HCT116 (cell line): ENCODE measurements at regions not wholly inside any gene's neighbourhood (a gene's known extent, or its start where the extent isn't known, plus 50 kb on each side); places are given as distances from the start of the nearest gene placed in this dataset.

Experiments used
- ATAC-seq: fragments of 200-7000 bp; cut with Tn5 transposase; 2 replicates; pipeline ENCODE4 v1.9.1; 2020; ENCODE audit warnings: mild to moderate bottlenecking, moderate library complexity
- BruUV-seq: library from RNA; stranded (reverse); fragments of 400-500 nt; replicated peaks from 2 replicates; lab custom pipeline; 2021; lab: Mats Ljungman, UMichigan
- CTCF ChIA-PET: fragments of 300-600 bp; sonication (Branson Sonifier 250); formaldehyde crosslinking; loops from one replicate; lab custom pipeline; 2021; ENCODE audit warnings: antibody characterized with exemption; lab: Charles Lee
- POLR2A ChIA-PET: fragments of 300-600, 350-600 bp; sonication (Branson Sonifier 250); formaldehyde crosslinking; loops from one replicate; lab custom pipeline; 2021; ENCODE audit warnings: antibody characterized with exemption; lab: Charles Lee
- RAD21 ChIA-PET, 2 experiments: fragments of 300-600 bp; sonication (Branson Sonifier 250); formaldehyde crosslinking; loops; one replicate each; lab custom pipeline; 2023; ENCODE audit warnings: low total read pairs in 2 of 2; ENCODE audit not compliant: uncharacterized antibody in 2 of 2, unreplicated experiment in 2 of 2, low non-redundant PET in 1 of 2; lab: Charles Lee
- DNase-seq: peaks from one replicate; pipeline ENCODE4 v3.0.0-alpha.2; 2010; ENCODE audit warnings: low read depth, low spot score
- H2AFZ ChIP-seq: fragments of 200-600 bp; shearing (Covaris generic), sonication (generic); 2 replicates; pipeline ENCODE4 v1.6.1; 2017; ENCODE audit warnings: low read depth, mixed run types, mixed read lengths, antibody characterized with exemption, low read length; ENCODE audit not compliant: poor library complexity, severe bottlenecking
- H3K27ac ChIP-seq: 2 replicates; pipeline ENCODE4 v1.5.1; 2012; ENCODE audit warnings: low read depth, low read length
- H3K27me3 ChIP-seq: fragments of 200-600 bp; sonication (generic); 2 replicates; pipeline ENCODE4 v1.6.1; 2016; ENCODE audit warnings: mixed run types, low read length, mixed read lengths; ENCODE audit not compliant: insufficient read depth
- H3K36me3 ChIP-seq, 2 experiments: fragments of 200-500 bp in 1 of 2; fragments of 200-600 bp in 1 of 2; sonication (Bioruptor generic) in 1 of 2; sonication (generic) in 1 of 2; 2 replicates each; pipeline versions ENCODE4 v1.5.1 to v1.6.1; 2014 to 2016; ENCODE audit warnings: low read length in 2 of 2, inconsistent platforms in 1 of 2, mixed read lengths in 1 of 2, mixed run types in 1 of 2; ENCODE audit not compliant: insufficient read depth in 2 of 2, control insufficient read depth in 1 of 2
- H3K4me1 ChIP-seq, 2 experiments: fragments of 200-600 bp in 1 of 2; sonication (generic) in 1 of 2; 2 replicates each; pipeline versions ENCODE4 v1.5.1 to v1.6.1; 2012 to 2017; ENCODE audit warnings: low read length in 2 of 2, inconsistent platforms in 1 of 2, mild to moderate bottlenecking in 1 of 2, mixed read lengths in 1 of 2, mixed run types in 1 of 2, moderate library complexity in 1 of 2; ENCODE audit not compliant: insufficient read depth in 2 of 2, control insufficient read depth in 1 of 2
- H3K4me2 ChIP-seq: fragments of 200-600 bp; sonication (generic); 2 replicates; pipeline ENCODE4 v1.6.1; 2017; ENCODE audit warnings: mixed run types, low read length, mixed read lengths
- H3K4me3 ChIP-seq, 2 experiments: fragments of 200-600 bp in 1 of 2; sonication (generic) in 1 of 2; replicated peaks in 1 of 2; 2 replicates each; pipeline ENCODE4 v1.5.1; 2011 to 2016; ENCODE audit warnings: low read length in 2 of 2, control low read depth in 1 of 2, low read depth in 1 of 2, mild to moderate bottlenecking in 1 of 2, mixed read lengths in 1 of 2, mixed run types in 1 of 2
- H3K79me2 ChIP-seq: fragments of 200-600 bp; sonication (generic); 2 replicates; pipeline ENCODE4 v1.6.1; 2017; ENCODE audit warnings: mild to moderate bottlenecking, mixed run types, low read length, moderate library complexity, mixed read lengths; ENCODE audit not compliant: insufficient read depth
- H3K9ac ChIP-seq: fragments of 200-600 bp; sonication (generic); 2 replicates; pipeline ENCODE4 v1.6.1; 2016; ENCODE audit warnings: low read length, mixed read lengths
- H3K9me2 ChIP-seq: fragments of 200-600 bp; sonication (generic), shearing (Covaris generic); 2 replicates; pipeline ENCODE4 v1.6.1; 2017; ENCODE audit warnings: mixed run types, mild to moderate bottlenecking, moderate library complexity; ENCODE audit not compliant: insufficient read depth
- H3K9me3 ChIP-seq, 2 experiments: fragments of 200-500 bp in 1 of 2; fragments of 200-600 bp in 1 of 2; sonication (Bioruptor generic) in 1 of 2; sonication (generic) in 1 of 2; 2 replicates each; pipeline ENCODE4 v1.6.1; 2014 to 2017; ENCODE audit warnings: low read length in 2 of 2, mixed read lengths in 2 of 2, inconsistent platforms in 1 of 2, low read depth in 1 of 2, mild to moderate bottlenecking in 1 of 2, mixed run types in 1 of 2, moderate library complexity in 1 of 2; ENCODE audit not compliant: control insufficient read depth in 1 of 2, insufficient read depth in 1 of 2
- H4K20me1 ChIP-seq: fragments of 200-600 bp; sonication (generic), shearing (Covaris generic); 2 replicates; pipeline ENCODE4 v1.6.1; 2017; ENCODE audit warnings: mixed run types, mild to moderate bottlenecking, moderate library complexity; ENCODE audit not compliant: insufficient read depth
- ATF3 ChIP-seq: IDR thresholded peaks from 2 replicates; pipeline ENCODE4 v1.6.1; 2012
- CBX3 ChIP-seq: IDR thresholded peaks from 2 replicates; pipeline ENCODE4 v1.6.1; 2012; ENCODE audit warnings: low read depth
- CEBPB ChIP-seq: IDR thresholded peaks from 2 replicates; pipeline ENCODE4 v1.6.1; 2012; ENCODE audit warnings: low read depth
- EGR1 ChIP-seq: IDR thresholded peaks from 2 replicates; pipeline ENCODE4 v1.6.1; 2012; ENCODE audit warnings: low read depth
- ELF1 ChIP-seq: IDR thresholded peaks from 2 replicates; pipeline ENCODE4 v1.6.1; 2012; ENCODE audit warnings: low read depth, borderline replicate concordance
- EZH2phosphoT487 ChIP-seq: fragments of 200-600 bp; IDR thresholded peaks from 2 replicates; pipeline ENCODE4 v1.6.1; 2018; ENCODE audit warnings: antibody characterized with exemption, borderline replicate concordance
- FOSL1 ChIP-seq: IDR thresholded peaks from 2 replicates; pipeline ENCODE4 v1.6.1; 2012; ENCODE audit warnings: low read depth
- JUND ChIP-seq: IDR thresholded peaks from 2 replicates; pipeline ENCODE4 v1.6.1; 2012
- POLR2A ChIP-seq: IDR thresholded peaks from 2 replicates; pipeline ENCODE4 v1.7.0; 2011; ENCODE audit warnings: borderline replicate concordance; ENCODE audit not compliant: insufficient read depth, insufficient read length; ENCODE audit errors: extremely low read depth
- RAD21 ChIP-seq: IDR thresholded peaks from 2 replicates; pipeline ENCODE4 v1.6.1; 2012; ENCODE audit warnings: low read depth, mild to moderate bottlenecking
- SIN3A ChIP-seq: IDR thresholded peaks from 2 replicates; pipeline ENCODE4 v1.6.1; 2012; ENCODE audit warnings: low read depth
- SP1 ChIP-seq: IDR thresholded peaks from 2 replicates; pipeline ENCODE4 v1.6.1; 2012; ENCODE audit warnings: low read depth
- YY1 ChIP-seq: IDR thresholded peaks from 2 replicates; pipeline ENCODE4 v1.6.1; 2011; ENCODE audit warnings: low read length, low read depth, moderate library complexity, mild to moderate bottlenecking; ENCODE audit not compliant: insufficient replicate concordance; ENCODE audit errors: extremely low read depth
- ZFX ChIP-seq: fragments of 450-650 bp; IDR thresholded peaks from 2 replicates; pipeline ENCODE4 v1.6.1; 2017
- ZNF274 ChIP-seq: fragments of 200-500 bp; sonication (Bioruptor generic); IDR thresholded peaks from 2 replicates; pipeline ENCODE4 v1.6.1; 2014; ENCODE audit warnings: mild to moderate bottlenecking, low read depth, low read length, inconsistent platforms
- intact Hi-C: fragments of 100-400 bp; cut with micrococcal nuclease; formaldehyde crosslinking; loops from 2 replicates; pipeline ENCODE4 v1.10.0; 2022
- TF ChIP-seq, protein P1 (sequence below), 3 experiments: fragments of 200-600 bp in 1 of 3; sonication (generic) in 1 of 3; IDR thresholded peaks in 2 of 3; conservative IDR thresholded peaks in 1 of 3; 2 replicates each; pipeline ENCODE4 v1.5.1; 2012 to 2017; ENCODE audit warnings: low read depth in 2 of 3, low read length in 2 of 3, antibody characterized with exemption in 1 of 3, borderline replicate concordance in 1 of 3, control low read depth in 1 of 3, mild to moderate bottlenecking in 1 of 3, mixed read lengths in 1 of 3, mixed run types in 1 of 3, moderate library complexity in 1 of 3; ENCODE audit not compliant: insufficient read depth in 1 of 3

DNA sequence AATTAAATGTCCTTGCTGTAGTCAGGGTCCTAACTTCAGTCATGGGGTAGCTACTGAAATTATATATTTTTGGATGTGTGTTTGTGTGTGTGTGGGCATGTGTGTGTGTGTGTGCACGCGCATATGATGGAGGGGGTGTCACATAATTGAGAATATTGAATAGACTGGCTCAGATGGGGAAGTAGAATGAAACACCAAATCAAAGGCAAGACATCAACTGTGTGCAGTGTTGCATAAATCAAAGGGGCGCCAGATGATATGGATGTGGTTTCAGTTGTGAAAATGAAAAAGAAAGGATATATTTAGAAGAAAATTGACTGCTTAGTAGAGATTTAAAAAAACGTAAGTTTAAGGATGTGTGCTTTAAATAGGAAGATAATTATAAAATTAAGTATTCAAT is 144.2 kb upstream of the CEP162 start (continued):
- TF ChIP-seq CBX3 (no peak), ZFX (no peak)

- Histone ChIP-seq H3K4me2 (no peak overlapping the region), H3K27ac (no peak overlapping the region), H3K9me2 (no peaks in the 10 kb centered on the region), H2AFZ (no peak overlapping the region), H4K20me1 (no peaks in the 10 kb centered on the region), H3K9ac (no peak overlapping the region), H3K27me3 (no peaks in the 10 kb centered on the region), H3K4me3 (no peak overlapping the region), H3K4me1 (no peaks in the 10 kb centered on the region), H3K79me2 (no peaks in the 10 kb centered on the region), H3K36me3 (no peaks in the 10 kb centered on the region), H3K9me3 (no peaks in the 10 kb centered on the region)
- ATAC-seq (no peak), DNase-seq (no peak)
- RAD21 ChIA-PET = no interaction called here
- POLR2A ChIA-PET = interaction anchor here (0.5 kb wide), 1 partner anchor 513 kb away, joined by 6 read pairs; no protein-coding TSS in a partner anchor
- BruUV-seq = no TSS peak
- TF ChIP-seq, protein P1, sequence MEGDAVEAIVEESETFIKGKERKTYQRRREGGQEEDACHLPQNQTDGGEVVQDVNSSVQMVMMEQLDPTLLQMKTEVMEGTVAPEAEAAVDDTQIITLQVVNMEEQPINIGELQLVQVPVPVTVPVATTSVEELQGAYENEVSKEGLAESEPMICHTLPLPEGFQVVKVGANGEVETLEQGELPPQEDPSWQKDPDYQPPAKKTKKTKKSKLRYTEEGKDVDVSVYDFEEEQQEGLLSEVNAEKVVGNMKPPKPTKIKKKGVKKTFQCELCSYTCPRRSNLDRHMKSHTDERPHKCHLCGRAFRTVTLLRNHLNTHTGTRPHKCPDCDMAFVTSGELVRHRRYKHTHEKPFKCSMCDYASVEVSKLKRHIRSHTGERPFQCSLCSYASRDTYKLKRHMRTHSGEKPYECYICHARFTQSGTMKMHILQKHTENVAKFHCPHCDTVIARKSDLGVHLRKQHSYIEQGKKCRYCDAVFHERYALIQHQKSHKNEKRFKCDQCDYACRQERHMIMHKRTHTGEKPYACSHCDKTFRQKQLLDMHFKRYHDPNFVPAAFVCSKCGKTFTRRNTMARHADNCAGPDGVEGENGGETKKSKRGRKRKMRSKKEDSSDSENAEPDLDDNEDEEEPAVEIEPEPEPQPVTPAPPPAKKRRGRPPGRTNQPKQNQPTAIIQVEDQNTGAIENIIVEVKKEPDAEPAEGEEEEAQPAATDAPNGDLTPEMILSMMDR (IDR thresholded peaks at IDR 0.05 in 2 of 3, conservative IDR thresholded peaks at IDR 0.05 in 1 of 3; ENCODE audit: borderline replicate concordance in 1 of 3, insufficient read depth in 1 of 3, low read depth in 2 of 3, low read length in 2 of 3) = no peak
- TF ChIP-seq YY1 (no peak), CEBPB (no peak), RAD21 (no peak), ZNF274 (no peak), EZH2phosphoT487 (no peak), EGR1 (no peak), JUND (no peak), POLR2A (no peak), ATF3 (no peak), FOSL1 (no peak), SIN3A (no peak), SP1 (no peak), ELF1 (no peak), ZFX (no peak)
- CTCF ChIA-PET = no interaction called here
- intact Hi-C loops = no loop called here
Measured at GRCh38 chr6:84362193-84362821, 134.9 kb upstream of the CEP162 start.
